ENCODE measurements at regions not wholly inside any gene's neighbourhood (a gene's known extent, or its start where the extent isn't known, plus 50 kb on each side); places are given as distances from the start of the nearest gene placed in this dataset.

DNA sequence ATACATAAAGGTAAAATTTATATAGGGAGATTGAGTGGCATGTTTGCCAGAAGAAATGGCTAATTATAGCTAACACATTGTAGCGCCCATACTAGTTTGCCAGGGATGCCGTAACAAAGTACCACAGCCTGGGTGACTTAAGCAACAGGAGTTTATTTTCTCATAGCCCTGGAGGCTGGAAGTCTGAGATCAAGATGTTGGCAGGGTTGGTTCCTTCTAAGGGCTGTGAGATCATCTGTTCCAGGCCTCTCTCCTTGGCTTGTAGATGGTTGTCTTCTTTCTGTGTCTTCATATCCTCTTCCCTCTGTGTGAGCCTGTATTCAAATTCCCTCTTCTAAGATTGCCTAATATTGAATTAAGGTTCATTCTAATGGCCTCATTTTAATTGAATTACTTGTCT is 417.5 kb upstream of the OPRM1 start:
- no peak for DNase-seq

- no peak for DNase-seq
These were observed 418.0 kb upstream of the OPRM1 start for GRCh38 chr6:153621070-153621469.

DNA sequence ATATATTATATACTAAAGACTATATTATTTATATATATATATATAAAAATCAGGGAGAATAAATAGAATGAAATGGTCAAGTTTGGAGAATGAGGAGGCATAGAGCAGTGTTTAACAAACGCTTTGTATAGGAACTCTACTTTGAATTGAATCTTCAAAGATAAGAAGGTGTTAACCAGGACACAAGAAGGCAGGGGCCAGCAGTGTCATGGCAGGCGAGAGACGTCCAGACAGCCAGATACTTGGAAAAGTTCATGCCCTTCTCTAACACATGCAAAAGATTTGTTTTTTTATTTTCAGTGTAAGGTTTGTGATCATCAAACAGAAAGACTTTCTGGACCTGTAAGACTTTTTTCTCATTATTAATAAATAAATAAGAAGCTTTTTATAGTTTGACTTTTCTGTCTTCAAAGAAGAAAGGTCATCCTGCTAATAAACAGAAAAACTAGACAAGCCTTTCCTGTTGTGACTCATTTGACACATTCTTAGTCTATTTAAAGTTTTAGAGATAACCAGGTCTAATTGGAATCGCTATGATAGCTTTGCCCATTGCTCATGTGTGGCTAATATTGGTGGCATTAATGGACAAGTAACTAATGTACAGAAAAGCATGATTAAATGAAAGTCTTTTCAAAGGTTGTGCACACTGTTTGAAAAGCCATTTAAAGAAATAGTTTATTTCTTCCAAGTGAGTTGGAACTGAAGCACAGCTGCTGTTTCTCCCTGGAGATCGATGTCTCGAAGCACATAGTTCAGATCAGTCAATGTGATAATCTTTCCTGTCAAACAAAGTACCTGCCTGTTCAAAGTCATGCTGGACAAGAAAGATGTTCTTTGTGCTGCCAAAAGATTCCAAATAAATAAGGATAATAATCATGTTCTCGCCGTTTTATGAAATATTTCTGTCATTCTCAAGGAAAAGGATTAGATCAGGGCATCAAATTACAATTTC is 420.4 kb upstream of the OPRM1 start:
- DNase-seq = no peak

- DNase-seq = no peak
These were observed 422.5 kb upstream of the OPRM1 start for GRCh38 chr6:153616506-153616905.

GRCh38 chr6:153613719-153614455 is 425.2 kb upstream of the OPRM1 start:
- DNase-seq = no peak

GRCh38 chr6:153602401-153602800 is 436.6 kb upstream of the OPRM1 start:
- DNase-seq = no peak

DNA sequence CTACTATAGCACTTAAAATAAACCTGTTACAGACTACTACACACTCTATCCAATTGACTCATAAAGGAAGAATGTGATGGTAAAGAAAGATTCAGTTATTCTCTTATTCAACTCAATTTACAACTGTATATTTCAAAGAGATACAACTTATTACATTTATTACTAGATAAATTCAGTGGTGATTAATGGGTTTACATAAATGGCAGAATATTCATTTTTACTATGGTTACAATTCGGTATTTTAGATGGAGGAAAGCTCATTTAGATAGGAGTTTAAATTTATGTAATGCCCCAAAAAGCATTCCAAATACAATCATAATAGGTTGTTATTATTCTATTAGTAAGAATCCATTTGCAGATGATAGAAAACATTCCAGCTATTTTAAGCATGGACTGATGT is 439.1 kb upstream of the OPRM1 start:
- DNase-seq = no peak

DNA sequence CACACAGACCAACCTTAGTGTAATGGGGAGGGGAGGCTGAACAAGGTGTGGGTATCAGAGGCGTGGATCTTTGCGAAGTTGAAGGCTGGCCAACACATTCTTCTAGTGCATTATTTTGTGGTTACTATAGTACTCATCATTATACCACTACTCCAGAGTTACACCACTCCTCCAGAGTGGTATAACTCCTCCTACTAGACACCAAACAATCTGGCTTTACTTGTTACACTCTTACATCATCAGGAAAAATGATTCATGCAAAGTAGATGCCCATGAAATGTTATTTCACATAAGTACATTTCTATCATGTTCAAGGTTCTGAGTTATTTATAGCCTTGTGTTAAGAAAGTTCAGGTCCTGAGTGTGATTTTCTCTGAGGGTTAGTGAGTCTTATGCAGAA is 443.1 kb upstream of the OPRM1 start:
- DNase-seq = no peak

DNA sequence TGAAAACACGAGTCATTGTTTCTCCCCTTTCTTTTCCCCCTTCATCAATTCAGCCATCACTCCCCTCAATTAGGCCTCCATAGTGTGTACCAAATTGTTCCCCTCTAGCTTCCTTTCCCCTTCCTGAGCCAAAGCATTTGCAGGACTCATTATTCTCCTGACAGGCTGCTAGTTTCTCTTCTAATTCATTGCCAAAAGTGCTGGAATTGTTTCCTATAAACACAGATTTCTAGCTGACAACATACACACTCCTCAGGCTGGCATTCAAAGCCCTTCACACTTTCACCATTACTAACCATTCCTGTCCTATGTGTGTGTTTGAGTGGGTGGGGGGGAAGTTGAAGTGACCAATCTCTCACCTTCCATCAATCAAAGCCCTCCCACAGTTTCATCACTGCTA is 444.2 kb upstream of the OPRM1 start:
- DNase-seq = no peak

DNA sequence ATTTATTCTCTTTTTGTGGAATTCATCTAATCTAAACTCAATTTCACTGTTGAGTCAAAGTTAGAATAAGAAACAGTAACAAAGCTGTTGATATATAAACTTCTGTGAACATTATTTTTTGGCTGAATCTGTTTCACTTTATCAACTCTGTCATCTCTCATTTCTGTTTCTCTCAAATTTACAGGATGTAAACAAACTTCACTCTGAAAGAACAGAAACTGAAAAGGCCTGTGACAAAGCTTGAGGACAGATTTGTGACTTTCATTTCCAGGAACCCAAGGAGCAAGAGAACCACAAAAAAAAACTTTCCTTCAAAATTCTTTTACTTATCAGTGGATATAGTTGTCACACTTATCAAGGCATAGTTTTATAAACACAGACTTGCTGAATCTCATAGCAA is 447.9 kb upstream of the OPRM1 start:
- no peak for DNase-seq

DNA sequence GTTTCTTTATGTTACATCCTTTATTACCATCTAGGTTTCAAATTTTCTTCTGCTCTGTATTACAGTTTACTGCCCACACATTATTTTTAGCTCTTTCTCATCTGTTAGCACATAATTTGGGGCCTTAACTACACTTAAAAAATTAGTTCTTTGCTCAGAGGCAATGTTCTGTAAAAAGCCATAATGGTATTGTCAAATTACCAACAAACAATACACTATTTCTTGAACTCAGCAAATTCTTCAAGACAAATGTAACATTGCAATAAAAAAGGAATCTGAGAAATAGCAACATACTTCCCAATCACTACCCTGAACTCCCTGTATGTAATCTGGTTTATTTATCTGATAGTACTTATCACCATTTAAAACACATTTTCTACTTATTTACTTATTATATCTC is 448.6 kb upstream of the OPRM1 start:
- no peak for DNase-seq

DNA sequence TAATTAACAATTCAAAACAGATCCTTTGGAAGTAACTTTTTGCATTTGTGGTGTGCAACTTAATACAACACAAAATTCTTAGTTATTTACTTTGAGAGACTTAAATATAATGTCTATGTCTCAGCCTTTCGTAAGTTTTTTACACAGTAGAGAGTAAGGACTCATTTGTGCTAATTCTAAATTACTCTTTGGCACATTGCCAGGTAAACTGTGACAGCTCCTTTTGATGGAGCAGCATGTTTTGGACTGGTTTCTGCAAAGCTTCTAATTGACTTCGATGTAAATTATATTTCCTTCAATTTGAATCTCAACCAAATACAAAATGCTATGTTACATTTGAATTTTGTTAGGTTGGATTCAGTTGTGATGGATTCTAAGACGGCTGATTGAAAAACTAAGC is 450.7 kb upstream of the OPRM1 start:
- DNase-seq = no peak

- no peak for DNase-seq
These were observed 452.6 kb upstream of the RGS17 start for GRCh38 chr6:153583685-153584084.

DNA sequence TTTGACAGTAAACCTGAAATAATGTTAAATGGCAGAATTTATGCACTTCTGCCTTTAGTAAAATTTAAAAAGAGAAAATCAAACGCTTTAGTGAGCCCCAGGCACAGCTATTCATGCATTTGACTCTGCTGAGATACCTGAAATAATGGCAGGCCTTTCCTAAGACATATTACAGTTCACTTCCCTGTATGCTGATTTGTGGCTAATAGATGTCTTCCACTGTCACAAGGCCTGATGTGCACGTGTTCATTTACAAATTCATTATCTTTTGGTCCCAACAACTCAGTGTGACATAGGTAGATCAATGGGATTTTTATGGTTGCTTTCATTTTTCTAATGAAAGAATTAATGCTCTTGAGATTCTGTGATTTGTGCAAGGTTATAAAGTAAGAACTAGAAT is 449.7 kb upstream of the RGS17 start:
- no peak for DNase-seq

GRCh38 chr6:153575528-153575927 is 444.4 kb upstream of the RGS17 start:
- DNase-seq = no peak

GRCh38 chr6:153574231-153574630 is 443.1 kb upstream of the RGS17 start:
- no peak for DNase-seq

DNA sequence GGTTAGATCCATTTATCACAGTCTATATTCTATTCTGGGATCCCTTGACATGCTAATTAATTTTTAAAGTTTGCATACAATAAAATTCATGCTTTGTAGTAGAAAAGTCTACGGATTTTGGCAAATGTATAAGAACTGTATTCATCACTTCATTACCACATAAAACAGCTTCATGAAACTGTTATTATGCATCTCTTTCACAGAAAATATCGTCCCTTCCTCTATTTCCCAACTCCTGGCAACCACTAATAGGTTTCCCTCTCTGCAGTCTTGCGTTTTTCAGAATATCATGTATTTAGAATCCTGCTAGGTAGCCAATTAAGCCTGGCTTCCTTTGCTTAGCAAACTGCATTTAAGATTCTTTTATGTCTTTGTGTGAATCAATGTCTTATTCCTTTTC is 441.3 kb upstream of the RGS17 start:
- DNase-seq = no peak

GRCh38 chr6:153568628-153569027 is 437.5 kb upstream of the RGS17 start:
- no peak for DNase-seq

DNA sequence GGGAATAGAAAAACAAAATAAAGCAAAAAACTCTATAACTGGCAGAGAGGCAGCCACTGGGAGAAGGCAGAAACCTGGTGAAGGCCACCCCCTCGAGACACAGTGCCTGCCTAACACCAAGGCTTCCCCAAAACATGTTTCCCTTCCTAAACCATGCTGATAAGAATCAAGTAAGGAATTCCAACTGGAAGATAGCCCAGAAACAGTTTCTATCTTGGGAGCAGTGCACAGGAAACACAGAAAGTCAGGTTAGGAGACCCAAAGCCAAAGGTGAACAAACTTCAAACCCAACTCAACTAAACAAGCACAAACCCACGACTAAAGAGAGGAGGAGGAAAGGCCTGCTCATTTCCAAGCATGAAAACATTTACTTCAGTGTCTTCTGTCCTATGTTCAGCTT is 433.7 kb upstream of the RGS17 start:
- no peak for DNase-seq

- DNase-seq = no peak
These were observed 431.9 kb upstream of the RGS17 start for GRCh38 chr6:153563001-153563400.

- DNase-seq = no peak
These were observed 422.5 kb upstream of the RGS17 start for GRCh38 chr6:153553627-153554026.

- no peak for DNase-seq
These were observed 408.5 kb upstream of the RGS17 start for GRCh38 chr6:153539602-153540001.

- DNase-seq = no peak
These were observed 407.4 kb upstream of the RGS17 start for GRCh38 chr6:153538491-153538890.

DNA sequence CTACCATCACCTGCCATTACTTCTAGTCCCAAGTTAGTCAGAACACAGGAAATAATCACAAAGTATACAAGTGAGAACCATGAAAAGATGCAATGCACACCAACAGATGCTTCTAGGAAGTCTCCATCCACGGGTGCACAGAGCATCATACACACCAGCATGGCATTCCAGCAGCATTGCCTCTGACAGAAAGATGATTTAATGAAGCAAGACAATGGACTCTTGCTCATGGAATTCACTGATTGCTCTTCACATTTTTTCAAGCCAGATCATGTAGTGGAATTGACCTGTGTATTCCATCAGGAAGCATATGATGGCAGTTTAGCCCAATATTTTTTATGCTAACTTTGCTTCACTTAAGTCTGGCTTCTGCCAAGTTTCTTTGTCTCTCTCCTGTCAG is 406.3 kb upstream of the RGS17 start:
- DNase-seq = no peak

Measured in NCI-H1048 (cell line).